SU-DHL-6 (cell line): ENCODE measurements at regions not wholly inside any gene's neighbourhood (a gene's known extent, or its start where the extent isn't known, plus 50 kb on each side); places are given as distances from the start of the nearest gene placed in this dataset.

ENCODE experiments used
- H2AFZ ChIP-seq: fragments of 200-600 bp; sonication (generic); 2 replicates; pipeline ENCODE4 v1.6.1; 2014; ENCODE audit warnings: low read depth, mild to moderate bottlenecking, moderate library complexity, mixed read lengths, antibody characterized with exemption, low read length; ENCODE audit not compliant: severe bottlenecking
- H3F3A ChIP-seq: fragments of 200-600 bp; shearing (Covaris generic); 2 replicates; pipeline ENCODE4 v1.6.0; 2016; ENCODE audit warnings: antibody characterized with exemption, mild to moderate bottlenecking; ENCODE audit not compliant: insufficient read depth
- H3K27ac ChIP-seq: fragments of 200-600 bp; sonication (generic); 2 replicates; pipeline ENCODE4 v1.5.1; 2016; ENCODE audit warnings: low read depth, mild to moderate bottlenecking, low read length, moderate library complexity, mixed read lengths
- H3K27me3 ChIP-seq: fragments of 200-600 bp; sonication (generic), shearing (Covaris generic); 2 replicates; pipeline ENCODE4 v1.6.0; 2014; ENCODE audit warnings: mild to moderate bottlenecking, low read length
- H3K36me3 ChIP-seq: fragments of 200-600 bp; sonication (generic); 2 replicates; pipeline ENCODE4 v1.6.1; 2014; ENCODE audit warnings: mild to moderate bottlenecking, low read length, mixed read lengths
- H3K4me2 ChIP-seq: fragments of 300-600, 200-600 bp; shearing (Covaris generic), sonication (generic); 2 replicates; pipeline ENCODE4 v1.6.0; 2014; ENCODE audit warnings: low read length, low read depth, mild to moderate bottlenecking; ENCODE audit not compliant: poor library complexity, severe bottlenecking
- H3K4me3 ChIP-seq: fragments of 200-600 bp; sonication (generic); 2 replicates; pipeline ENCODE4 v1.5.1; 2014; ENCODE audit warnings: antibody characterized with exemption, low read length, mild to moderate bottlenecking, mixed read lengths; ENCODE audit not compliant: insufficient read depth, poor library complexity, severe bottlenecking
- H3K79me2 ChIP-seq: fragments of 200-600 bp; sonication (generic); 2 replicates; pipeline ENCODE4 v1.6.1; 2014; ENCODE audit warnings: mild to moderate bottlenecking, low read length, moderate library complexity; ENCODE audit not compliant: insufficient read depth
- H3K9ac ChIP-seq: fragments of 200-600 bp; sonication (generic); 2 replicates; pipeline ENCODE4 v1.7.0; 2014; ENCODE audit warnings: mild to moderate bottlenecking, low read length
- H3K9me2 ChIP-seq: fragments of 200-600 bp; sonication (generic); replicated peaks from 2 replicates; pipeline ENCODE4 v1.6.1; 2014; ENCODE audit warnings: low read length; ENCODE audit not compliant: insufficient read depth
- H3K9me3 ChIP-seq: fragments of 200-600 bp; sonication (generic); 2 replicates; pipeline ENCODE4 v1.6.1; 2014; ENCODE audit warnings: low read length, mixed read lengths; ENCODE audit not compliant: insufficient read depth
- H4K20me1 ChIP-seq: fragments of 200-600 bp; sonication (generic); 2 replicates; pipeline ENCODE4 v1.6.1; 2014; ENCODE audit warnings: low read depth, mild to moderate bottlenecking, antibody characterized with exemption, low read length, moderate library complexity, mixed read lengths
- CTCF ChIP-seq: fragments of 200-600 bp; sonication (generic); IDR thresholded peaks from one replicate; pipeline ENCODE4 v1.5.1; 2017; ENCODE audit warnings: antibody characterized with exemption, mild to moderate bottlenecking, low read length, moderate library complexity; ENCODE audit not compliant: insufficient read depth, poor library complexity, severe bottlenecking
- EZH2phosphoT487 ChIP-seq: fragments of 200-600 bp; sonication (generic), shearing (Covaris generic); conservative IDR thresholded peaks from 2 replicates; pipeline ENCODE4 v1.6.1; 2018; ENCODE audit warnings: mild to moderate bottlenecking, antibody characterized with exemption, low read length, moderate library complexity, mixed read lengths

GRCh38 chr1:213481395-213481794 lies 430.4 kb downstream of the RPS6KC1 start:
- Histone ChIP-seq H3K79me2 (no peaks in the 10 kb centered on the region), H3K27ac (no peak overlapping the region), H3K4me3 (no peak overlapping the region), H3K4me2 (no peak overlapping the region), H3K9ac (no peak overlapping the region), H3F3A (no peaks in the 10 kb centered on the region), H3K36me3 (no peaks in the 10 kb centered on the region), H4K20me1 (no peaks in the 10 kb centered on the region), H2AFZ (no peak overlapping the region), H3K9me3 (no peaks in the 10 kb centered on the region), H3K9me2 (peaks cover 4% of the 10 kb centered on the region; the same call in 1 of the 2 replicates), H3K27me3 (no peaks in the 10 kb centered on the region)
- TF ChIP-seq EZH2phosphoT487: no peak
- no peak for TF ChIP-seq CTCF

GRCh38 chr1:213484333-213484732 lies 433.3 kb downstream of the RPS6KC1 start:
- H2AFZ ChIP-seq: no peak overlapping the region
- no peaks in the 10 kb centered on the region for H3K79me2 ChIP-seq
- H3K4me3 ChIP-seq: no peak overlapping the region
- no peaks in the 10 kb centered on the region for H3K9me3 ChIP-seq
- H3K27ac ChIP-seq: no peak overlapping the region
- H3K36me3 ChIP-seq: no peaks in the 10 kb centered on the region
- H3K27me3 ChIP-seq: no peaks in the 10 kb centered on the region
- TF ChIP-seq CTCF: no peak
- no peak for TF ChIP-seq EZH2phosphoT487
- no peaks in the 10 kb centered on the region for H4K20me1 ChIP-seq
- H3K4me2 ChIP-seq: no peak overlapping the region
- H3F3A ChIP-seq: no peaks in the 10 kb centered on the region
- H3K9me2 ChIP-seq: peaks cover 4% of the 10 kb centered on the region; the same call in 1 of the 2 replicates
- H3K9ac ChIP-seq: no peak overlapping the region

GRCh38 chr1:213484758-213485157 lies 433.7 kb downstream of the RPS6KC1 start:
- no peak for TF ChIP-seq CTCF
- no peaks in the 10 kb centered on the region for H3K27me3 ChIP-seq
- no peak overlapping the region for H3K4me3 ChIP-seq
- H3K36me3 ChIP-seq: no peaks in the 10 kb centered on the region
- no peak overlapping the region for H2AFZ ChIP-seq
- H3K27ac ChIP-seq: no peak overlapping the region
- peaks cover 4% of the 10 kb centered on the region; the same call in 1 of the 2 replicates for H3K9me2 ChIP-seq
- no peaks in the 10 kb centered on the region for H3K9me3 ChIP-seq
- H3K4me2 ChIP-seq: no peak overlapping the region
- H3F3A ChIP-seq: no peaks in the 10 kb centered on the region
- H3K9ac ChIP-seq: no peak overlapping the region
- H3K79me2 ChIP-seq: no peaks in the 10 kb centered on the region
- no peaks in the 10 kb centered on the region for H4K20me1 ChIP-seq

GRCh38 chr1:213486488-213486887 lies 435.4 kb downstream of the RPS6KC1 start:
- Histone ChIP-seq H3K9me2 (no peaks in the 10 kb centered on the region), H3K27me3 (no peaks in the 10 kb centered on the region), H3K9ac (no peak overlapping the region), H3K79me2 (no peaks in the 10 kb centered on the region), H3K27ac (no peak overlapping the region), H3F3A (no peaks in the 10 kb centered on the region), H3K36me3 (no peaks in the 10 kb centered on the region), H3K9me3 (no peaks in the 10 kb centered on the region), H4K20me1 (no peaks in the 10 kb centered on the region), H2AFZ (no peak overlapping the region), H3K4me2 (no peak overlapping the region), H3K4me3 (no peak overlapping the region)
- no peak for TF ChIP-seq CTCF
- TF ChIP-seq EZH2phosphoT487: no peak
